ENCODE measurements at regions not wholly inside any gene's neighbourhood (a gene's known extent, or its start where the extent isn't known, plus 50 kb on each side); places are given as distances from the start of the nearest gene placed in this dataset.
"Not testable (repeated sequence)": the region's sequence is repeated elsewhere in the genome, so short reads cannot be mapped to it uniquely, and the experiment has no call there.

GRCh38 chr10:113499806-113500205 is 53.0 kb upstream of the HABP2 start:
- no peak overlapping the region for H3K27ac ChIP-seq (ENCODE audit: low read depth in 2 of 2, low read length in 1 of 2)
- H3F3A ChIP-seq (replicated peaks; ENCODE audit: insufficient read depth): no peaks in the 10 kb centered on the region
- DNase-seq: no peak
- H3K4me3 ChIP-seq (ENCODE audit: low read depth in 2 of 2, low read length in 1 of 2): no peak overlapping the region
- H3K4me1 ChIP-seq (ENCODE audit: control insufficient read depth in 1 of 2, insufficient read depth in 2 of 2, low read depth in 1 of 2, low read length in 1 of 2): no peaks in the 10 kb centered on the region
- no peak overlapping the region for H3K4me2 ChIP-seq
- no peaks in the 10 kb centered on the region for H3K27me3 ChIP-seq (ENCODE audit: insufficient read depth)
- 40% methylated on average over 5 of the region's 5 CpGs for WGBS (ENCODE audit: low lambda C conversion rate)
- TF ChIP-seq NFIC (IDR thresholded peaks at IDR 0.05; ENCODE audit: borderline replicate concordance): no peak
- no peak for TF ChIP-seq GABPA (IDR thresholded peaks at IDR 0.05; ENCODE audit: low read depth)
- no peak overlapping the region for H2AFZ ChIP-seq (ENCODE audit: low read depth)
- no peaks in the 10 kb centered on the region for H4K20me1 ChIP-seq (ENCODE audit: insufficient read depth)
- no peaks in the 10 kb centered on the region for H3K36me3 ChIP-seq (replicated peaks in 1 of 2; ENCODE audit: control insufficient read depth in 1 of 2, insufficient read depth in 2 of 2, low read length in 1 of 2)
- H3K9me3 ChIP-seq: no peaks in the 10 kb centered on the region
- no peak overlapping the region for H3K9ac ChIP-seq
- no peaks in the 10 kb centered on the region for H3K79me2 ChIP-seq (ENCODE audit: insufficient read depth)
- POLR2A ChIA-PET: no interaction called here
- CTCF ChIA-PET: interaction anchor here (1.0 to 2.5 kb wide), 3 partner anchors 14 to 64 kb away, joined by 3 to 11 read pairs (median 3); no protein-coding TSS in a partner anchor
- H3K9me2 ChIP-seq: no peaks in the 10 kb centered on the region

- POLR2A ChIA-PET: not testable (repeated sequence)
Measured at GRCh38 chr10:113501031-113501430, 51.8 kb upstream of the HABP2 start.

More at GRCh38 chr10:113501031-113501430, 51.8 kb upstream of the HABP2 start:
- not testable (repeated sequence) for H4K20me1 ChIP-seq (ENCODE audit: insufficient read depth); H3K27ac ChIP-seq (ENCODE audit: low read depth in 2 of 2, low read length in 1 of 2); H3K9me2 ChIP-seq; H3K9ac ChIP-seq; H3K4me1 ChIP-seq (ENCODE audit: control insufficient read depth in 1 of 2, insufficient read depth in 2 of 2, low read depth in 1 of 2, low read length in 1 of 2); H3K27me3 ChIP-seq (ENCODE audit: insufficient read depth); H3K79me2 ChIP-seq (ENCODE audit: insufficient read depth); H3K4me3 ChIP-seq (ENCODE audit: low read depth in 2 of 2, low read length in 1 of 2); H3K9me3 ChIP-seq; H3K36me3 ChIP-seq (replicated peaks in 1 of 2; ENCODE audit: control insufficient read depth in 1 of 2, insufficient read depth in 2 of 2, low read length in 1 of 2); H3F3A ChIP-seq (replicated peaks; ENCODE audit: insufficient read depth); H2AFZ ChIP-seq (ENCODE audit: low read depth); H3K4me2 ChIP-seq; DNase-seq
- WGBS (ENCODE audit: low lambda C conversion rate): 50% methylated on average over 6 of the region's 6 CpGs
- CTCF ChIA-PET: interaction anchor here (1.3 to 1.6 kb wide), 2 partner anchors 15 to 20 kb away, joined by 3 to 5 read pairs; no protein-coding TSS in a partner anchor

Small RNA genes lying in the stretch of these regions (small RNA-seq; reads per million reads assigned to genes)
- 0 reads per million in 7 experiments for gene RNU7-165P
